HG03342 (cell line): ENCODE measurements at regions not wholly inside any gene's neighbourhood (a gene's known extent, or its start where the extent isn't known, plus 50 kb on each side); places are given as distances from the start of the nearest gene placed in this dataset.
"Not testable (repeated sequence)": the region's sequence is repeated elsewhere in the genome, so short reads cannot be mapped to it uniquely, and the experiment has no call there.

Source experiments
- ATAC-seq: cut with Tn5 transposase; IDR thresholded peaks from one replicate; pipeline ENCODE4 v1.9.1; 2021; ENCODE audit warnings: mild to moderate bottlenecking, moderate library complexity; ENCODE audit not compliant: unreplicated experiment

GRCh38 chr1:182166750-182167149 lies 105.2 kb upstream of the ZNF648 start:
- ATAC-seq = no peak

- no peak for ATAC-seq
Observed at GRCh38 chr1:182166321-182166720, 104.8 kb upstream of the ZNF648 start.

DNA sequence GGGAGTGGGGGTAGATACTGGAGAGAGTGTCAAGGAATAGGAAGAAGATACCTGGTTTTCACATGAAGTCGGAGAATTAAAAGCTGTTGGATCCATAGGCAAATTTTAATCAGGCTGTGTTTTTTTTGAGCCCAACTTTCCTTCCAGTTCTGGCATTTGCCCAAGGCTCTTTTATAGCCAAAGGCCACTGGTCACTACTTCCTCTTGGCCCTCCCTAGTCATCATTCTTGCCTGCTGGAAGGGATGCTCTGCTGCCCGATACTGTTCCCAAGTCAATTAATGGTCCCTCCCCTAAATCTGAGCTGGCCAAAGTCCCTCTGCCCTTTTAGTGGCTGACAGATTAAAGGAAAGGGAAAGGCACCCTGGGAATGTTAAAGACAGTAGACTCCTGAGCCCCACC lies 102.8 kb upstream of the ZNF648 start:
- ATAC-seq = no peak

DNA sequence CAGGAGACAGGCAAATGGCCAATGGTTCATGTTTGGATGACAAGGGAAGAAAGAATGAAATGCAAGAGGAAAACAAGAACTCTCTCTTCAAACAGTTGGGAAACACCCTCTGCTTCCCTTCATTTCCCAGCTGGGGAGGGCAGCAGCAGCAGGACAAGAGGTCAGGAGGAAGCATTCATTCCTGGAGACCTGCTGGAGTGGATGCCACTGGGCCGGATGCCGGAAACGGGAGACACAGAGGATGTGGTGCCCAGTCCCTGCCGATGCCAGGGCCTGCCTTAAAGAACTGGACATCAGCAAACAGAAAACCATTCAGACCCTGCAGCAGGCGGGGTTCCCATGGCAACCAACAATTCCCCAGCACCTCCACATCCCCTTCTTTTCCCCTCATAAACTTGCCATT lies 102.3 kb upstream of the ZNF648 start:
- ATAC-seq = no peak

- no peak for ATAC-seq
Observed at GRCh38 chr1:182159443-182159842, 97.9 kb upstream of the ZNF648 start.

DNA sequence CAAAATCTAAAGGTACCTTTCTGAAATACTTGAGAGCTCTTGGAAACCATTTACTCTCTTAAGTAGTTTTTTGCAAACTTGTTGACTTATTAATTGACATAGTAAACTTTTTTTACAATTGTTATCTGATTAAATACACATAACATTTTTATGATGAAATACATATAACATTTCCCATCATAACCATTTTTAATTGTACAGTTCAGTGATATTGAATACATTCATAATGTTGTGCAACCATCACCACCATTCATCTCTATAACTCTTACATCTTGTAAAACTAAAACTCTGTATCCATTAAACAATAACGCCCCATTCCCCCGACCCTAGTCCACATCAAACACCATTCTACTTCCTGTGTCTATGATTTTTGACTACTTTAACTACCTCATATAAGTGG lies 95.7 kb upstream of the ZNF648 start:
- no peak for ATAC-seq

DNA sequence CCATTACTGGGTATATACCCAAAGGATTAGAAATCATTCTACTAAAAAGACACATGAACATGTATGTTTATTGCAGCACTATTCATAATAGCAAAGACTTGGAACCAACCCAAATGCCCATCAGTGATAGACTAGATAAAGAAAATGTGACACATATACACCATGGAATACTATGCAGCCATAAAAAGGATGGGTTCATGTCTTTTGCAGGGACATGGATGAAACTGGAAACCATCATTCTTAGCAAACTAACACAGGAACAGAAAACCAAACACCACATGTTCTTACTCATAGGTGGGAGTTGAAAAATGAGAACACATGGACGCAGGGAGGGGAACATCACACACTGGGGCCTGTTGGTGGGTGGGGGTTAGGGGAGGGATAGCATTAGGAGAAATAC lies 92.9 kb upstream of the ZNF648 start:
- ATAC-seq = not testable (repeated sequence)

- peak; percentile 42 for ATAC-seq
Observed at GRCh38 chr1:182149411-182149965, 88.0 kb upstream of the ZNF648 start.

DNA sequence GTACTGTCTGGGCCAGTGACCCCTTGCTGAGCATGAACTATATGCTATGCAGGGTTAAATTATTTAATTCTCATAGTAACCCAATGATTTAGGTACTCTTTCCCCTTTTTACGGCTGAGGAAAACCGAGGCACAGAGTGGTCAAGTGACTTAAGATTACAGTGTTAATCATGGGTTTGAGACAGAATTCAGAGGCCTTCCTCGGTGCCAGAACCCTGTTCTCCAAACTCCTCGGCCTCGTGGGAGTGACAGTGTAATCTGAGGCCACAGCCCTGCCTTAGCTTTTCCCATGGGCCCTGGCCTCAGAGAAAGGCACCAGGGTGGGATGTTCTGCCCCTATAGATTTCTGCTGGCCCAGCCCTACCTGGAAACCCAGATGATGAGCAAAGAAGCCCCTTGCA lies 86.4 kb upstream of the ZNF648 start:
- no peak for ATAC-seq

DNA sequence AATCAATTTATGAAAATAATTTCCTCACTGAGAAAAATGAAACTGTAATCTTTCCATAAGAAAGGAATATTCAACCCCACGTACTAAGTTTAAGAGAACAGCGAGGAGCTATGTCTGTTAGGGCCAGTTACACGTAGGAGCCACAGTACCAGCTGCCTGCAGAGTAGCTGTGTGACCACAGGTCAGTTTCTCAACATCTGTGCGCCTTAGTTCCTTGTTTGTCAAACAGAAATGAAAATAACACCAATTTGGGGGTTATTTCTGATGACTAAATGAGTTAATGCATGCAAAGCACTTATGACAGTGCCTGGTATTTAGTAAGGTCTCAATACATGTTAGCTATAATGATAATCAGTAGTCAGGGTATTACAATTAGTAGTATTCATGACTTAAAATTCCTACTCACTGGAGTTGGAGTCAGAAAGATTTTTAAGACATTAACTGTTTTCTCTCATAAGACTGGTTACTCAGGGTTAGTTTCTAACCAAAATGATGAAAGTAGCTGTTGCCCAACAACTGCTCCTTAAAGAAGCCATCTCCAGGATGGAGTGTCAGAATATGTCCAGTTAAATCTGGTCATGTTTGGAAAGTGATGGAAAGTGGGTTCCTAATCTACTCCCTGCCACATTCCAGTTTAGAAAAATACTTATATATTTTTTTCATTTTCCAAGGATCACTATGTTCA lies 85.8 kb upstream of the ZNF648 start:
- ATAC-seq = peak; percentile 86

- no peak for ATAC-seq
Observed at GRCh38 chr1:182146286-182146685, 84.8 kb upstream of the ZNF648 start.

DNA sequence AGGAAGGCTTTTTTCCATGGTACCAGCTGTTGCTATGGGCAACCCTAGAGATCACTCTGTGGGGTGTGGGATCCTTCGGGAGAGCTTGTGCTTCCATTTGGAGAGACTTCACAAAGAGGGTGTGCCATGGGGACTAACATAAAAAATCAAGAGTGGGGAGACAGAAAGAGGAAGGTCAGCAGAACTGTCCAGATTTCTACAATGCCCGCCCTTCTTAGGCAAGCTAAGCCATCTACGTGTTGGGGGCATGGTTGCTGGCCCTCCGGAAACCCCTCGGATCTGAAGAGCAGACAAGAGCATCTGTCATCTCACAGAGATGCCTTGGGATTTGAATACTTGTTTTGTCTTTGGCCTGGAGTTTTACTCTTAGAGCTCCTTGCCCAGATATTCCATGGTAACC lies 83.9 kb upstream of the ZNF648 start:
- ATAC-seq = no peak

GRCh38 chr1:182144646-182145030 lies 83.1 kb upstream of the ZNF648 start:
- no peak for ATAC-seq

GRCh38 chr1:182143825-182144645 lies 82.5 kb upstream of the ZNF648 start:
- no peak for ATAC-seq

DNA sequence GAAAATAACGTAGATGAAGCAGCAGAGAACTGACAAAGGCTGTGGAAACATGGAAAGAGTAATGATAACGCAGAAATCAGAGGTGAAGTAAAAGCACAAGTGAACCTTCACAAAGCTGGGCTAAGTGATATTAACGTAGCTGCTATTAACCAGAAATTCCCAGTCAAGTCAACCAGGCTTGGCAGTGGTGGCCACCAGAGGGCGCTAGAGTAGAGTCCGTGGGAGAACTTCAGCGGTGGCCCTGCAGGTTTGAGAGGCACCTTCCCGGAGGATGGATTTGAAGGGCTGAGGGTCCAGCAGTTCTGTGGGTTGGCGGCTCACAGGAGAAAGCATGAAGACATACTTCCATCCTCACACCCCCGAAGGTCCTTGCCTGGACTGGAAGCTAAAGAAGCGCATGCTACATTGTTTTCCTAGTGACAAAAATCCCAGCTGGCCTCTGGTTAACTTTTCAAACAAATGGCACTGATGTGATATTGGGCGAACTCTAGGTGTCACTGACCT lies 81.7 kb upstream of the ZNF648 start:
- peak; percentile 36 for ATAC-seq

GRCh38 chr1:182142621-182143020 lies 81.1 kb upstream of the ZNF648 start:
- ATAC-seq = no peak

- ATAC-seq = no peak
Observed at GRCh38 chr1:182141040-182141439, 79.5 kb upstream of the ZNF648 start.

DNA sequence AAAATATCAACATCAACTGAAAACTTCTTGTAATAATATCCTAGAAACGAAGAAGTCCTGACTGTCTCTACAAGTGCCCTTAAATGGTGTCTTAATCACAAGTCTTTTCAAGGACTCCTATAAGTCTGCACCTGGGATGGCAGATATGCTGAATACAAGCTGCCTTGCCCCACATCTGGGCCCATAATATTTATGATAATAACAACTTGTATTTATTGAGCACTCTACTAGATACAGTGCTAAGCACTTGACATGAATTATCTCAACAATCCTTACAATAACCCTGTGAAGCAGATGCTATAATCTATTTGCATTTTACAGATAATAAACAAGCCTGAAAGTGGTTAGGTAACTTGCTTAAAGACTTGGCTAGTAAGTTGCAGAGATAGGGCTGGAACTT lies 78.0 kb upstream of the ZNF648 start:
- ATAC-seq = no peak

- ATAC-seq = no peak
Observed at GRCh38 chr1:182137546-182137945, 76.0 kb upstream of the ZNF648 start.

GRCh38 chr1:182135946-182136345 lies 74.4 kb upstream of the ZNF648 start:
- ATAC-seq = no peak

DNA sequence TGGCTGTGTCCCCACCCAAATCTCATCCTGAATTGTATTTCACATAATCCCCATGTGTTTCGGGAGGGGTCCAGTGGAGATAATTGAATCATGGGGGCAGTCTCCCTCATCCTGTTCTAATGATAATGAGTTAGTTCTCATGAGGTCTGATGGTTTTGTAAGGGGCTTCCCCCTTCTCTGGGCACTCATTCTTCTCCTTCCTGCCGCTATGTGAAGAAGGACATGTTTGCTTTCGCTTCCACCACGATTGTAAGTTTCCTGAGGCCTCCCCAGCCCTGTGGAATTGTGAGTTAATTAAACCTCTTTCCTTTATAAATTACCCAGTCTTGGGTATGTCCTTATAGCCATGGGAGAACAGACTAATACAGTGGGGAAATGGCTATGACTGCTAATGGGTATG lies 72.7 kb upstream of the ZNF648 start:
- ATAC-seq = no peak

DNA sequence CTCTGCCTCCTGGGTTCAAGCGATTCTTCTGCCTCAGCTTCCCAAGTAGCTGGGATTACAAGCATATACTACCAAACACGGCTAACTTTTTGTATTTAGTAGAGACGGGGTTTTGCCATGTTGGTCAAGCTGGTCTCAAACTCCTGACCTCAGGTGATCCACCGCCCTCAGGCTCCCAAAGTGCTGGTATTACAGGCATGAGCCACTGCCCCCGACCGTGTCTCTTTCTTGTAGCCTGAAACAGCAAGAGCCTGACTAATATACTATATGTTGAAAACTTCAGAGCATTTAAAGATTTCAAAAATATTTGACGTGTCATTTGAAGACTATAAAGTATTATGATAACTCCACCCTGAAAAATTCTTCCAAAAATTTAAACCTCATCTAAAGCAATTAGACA lies 71.7 kb upstream of the ZNF648 start:
- ATAC-seq = no peak
